NT2/D1 (cell line): ENCODE measurements at regions not wholly inside any gene's neighbourhood (a gene's known extent, or its start where the extent isn't known, plus 50 kb on each side); places are given as distances from the start of the nearest gene placed in this dataset.
A peak's percentile ranks its signal among the peaks of the same experiment; 100 is the strongest.

Experiments used
- DNase-seq: peaks from one replicate; pipeline ENCODE4 v3.0.0-alpha.2; 2011; ENCODE audit warnings: low read depth, low spot score
- H3K27me3 ChIP-seq: 2 replicates; pipeline ENCODE4 v1.6.0; 2011; ENCODE audit warnings: mild to moderate bottlenecking; ENCODE audit not compliant: insufficient read length, insufficient read depth
- H3K36me3 ChIP-seq: 2 replicates; pipeline ENCODE4 v1.6.1; 2011; ENCODE audit warnings: mild to moderate bottlenecking, low read length, mixed read lengths; ENCODE audit not compliant: insufficient read depth, insufficient read length
- H3K4me1 ChIP-seq: 2 replicates; pipeline ENCODE4 v1.5.1; 2011; ENCODE audit not compliant: insufficient read depth, insufficient read length
- H3K4me3 ChIP-seq: 2 replicates; pipeline ENCODE4 v1.5.1; 2011; ENCODE audit warnings: low read depth; ENCODE audit not compliant: insufficient read length
- H3K9ac ChIP-seq: 2 replicates; pipeline ENCODE4 v1.6.0; 2011; ENCODE audit warnings: low read depth; ENCODE audit not compliant: insufficient read length
- H3K9me3 ChIP-seq: 2 replicates; pipeline ENCODE4 v1.5.1; 2011; ENCODE audit warnings: mild to moderate bottlenecking, low read length; ENCODE audit not compliant: insufficient read depth
- SUZ12 ChIP-seq: IDR thresholded peaks from 2 replicates; pipeline ENCODE4 v1.6.1; 2011; ENCODE audit not compliant: insufficient read length, insufficient read depth; ENCODE audit errors: extremely low read depth
- YY1 ChIP-seq: IDR thresholded peaks from 2 replicates; pipeline ENCODE4 v1.6.1; 2011; ENCODE audit not compliant: insufficient read length, insufficient read depth
- ZNF274 ChIP-seq: IDR thresholded peaks from 2 replicates; pipeline ENCODE4 v1.6.1; 2011; ENCODE audit warnings: mild to moderate bottlenecking, low read depth, low read length

DNA sequence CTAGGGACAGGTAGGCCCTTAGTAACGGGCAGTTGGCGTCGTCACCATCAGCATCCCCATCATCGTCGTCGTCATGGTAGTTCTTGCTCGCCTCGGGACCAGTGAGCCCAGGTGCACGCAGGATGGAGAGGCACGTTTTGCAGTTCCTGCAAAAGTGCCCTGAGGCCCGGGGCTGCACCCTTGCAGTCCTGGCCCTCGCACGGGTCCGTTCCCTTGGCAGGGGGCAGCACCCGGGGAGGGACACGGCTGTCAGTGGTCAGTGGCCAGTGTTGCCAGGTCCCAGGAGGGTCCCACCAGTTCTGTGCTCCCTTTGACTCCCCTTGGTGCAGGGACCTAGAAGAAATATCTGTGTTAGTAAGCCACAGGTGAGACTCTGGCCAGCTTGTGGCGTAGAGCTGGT is 243.9 kb upstream of the CIBAR2 start:
- DNase-seq = no peak
- H3K4me1 ChIP-seq = peaks cover 28% of the 10 kb centered on the region
- peaks cover 7% of the 10 kb centered on the region; the same call in 1 of the 2 replicates for H3K9me3 ChIP-seq
- H3K27me3 ChIP-seq = no peaks in the 10 kb centered on the region
- no peak overlapping the region for H3K9ac ChIP-seq
- H3K36me3 ChIP-seq = no peaks in the 10 kb centered on the region
- TF ChIP-seq YY1 (no peak), SUZ12 (no peak), ZNF274 (no peak)
- H3K4me3 ChIP-seq = no peak overlapping the region

DNA sequence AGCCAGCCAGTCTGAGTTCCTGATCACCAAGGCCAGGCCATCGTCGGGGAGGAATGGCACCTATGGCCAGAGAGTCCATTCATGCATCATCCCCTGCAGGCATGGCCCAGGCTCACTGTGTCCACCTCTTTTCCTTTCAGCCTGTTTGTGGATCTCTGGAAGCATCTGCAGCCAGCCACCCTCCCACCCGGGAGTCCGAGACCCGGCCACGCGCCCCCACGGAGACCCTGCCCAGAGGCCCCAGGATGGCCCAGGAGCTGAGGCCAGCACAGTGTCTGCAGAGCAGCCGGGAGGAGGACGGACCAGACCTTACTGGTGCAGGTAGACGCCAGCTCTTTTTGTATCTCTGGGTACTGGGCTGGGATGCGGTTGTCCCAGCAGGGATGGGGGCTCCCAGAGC is 245.1 kb upstream of the CIBAR2 start:
- Histone ChIP-seq H3K4me3 (no peak overlapping the region), H3K36me3 (no peaks in the 10 kb centered on the region), H3K9me3 (peaks cover 7% of the 10 kb centered on the region; the same call in 1 of the 2 replicates), H3K4me1 (peaks cover 31% of the 10 kb centered on the region), H3K9ac (no peak overlapping the region), H3K27me3 (no peaks in the 10 kb centered on the region)
- TF ChIP-seq SUZ12 = no peak
- no peak for TF ChIP-seq ZNF274
- no peak for DNase-seq

DNA sequence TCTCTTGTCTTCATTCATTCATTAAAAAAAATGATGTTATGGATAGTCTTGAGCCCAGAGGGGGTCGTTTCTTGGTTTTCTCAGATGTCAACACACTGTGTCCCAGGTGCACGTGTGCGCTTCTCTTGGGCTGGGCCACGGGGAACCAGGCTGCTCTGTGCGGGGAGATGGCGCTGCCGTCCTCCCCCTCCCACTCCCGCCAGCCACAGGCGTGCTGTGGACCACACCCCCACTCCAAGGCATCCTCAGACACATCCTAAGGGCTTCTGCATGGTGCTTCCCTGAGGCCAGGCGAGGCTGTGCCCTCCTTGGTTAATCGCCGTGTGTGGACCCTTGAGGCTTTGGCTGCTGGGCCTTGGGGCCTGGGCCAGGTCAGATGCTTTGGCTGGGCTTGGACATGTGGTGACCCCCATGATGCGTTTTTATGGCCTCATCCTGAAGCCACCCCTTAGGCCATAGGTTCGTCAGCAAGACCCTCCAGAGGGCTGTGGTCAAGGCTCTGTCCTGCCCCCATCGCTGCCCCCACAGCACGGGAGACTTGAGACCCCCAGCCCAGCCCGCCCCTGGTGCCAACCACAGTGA is 245.7 kb upstream of the CIBAR2 start:
- TF ChIP-seq SUZ12 = no peak
- no peak for TF ChIP-seq ZNF274
- TF ChIP-seq YY1 = no peak
- no peaks in the 10 kb centered on the region for H3K36me3 ChIP-seq
- no peaks in the 10 kb centered on the region for H3K27me3 ChIP-seq
- H3K9ac ChIP-seq = no peak overlapping the region
- H3K4me3 ChIP-seq = no peak overlapping the region
- H3K4me1 ChIP-seq = peaks cover 27% of the 10 kb centered on the region
- no peak for DNase-seq
- H3K9me3 ChIP-seq = peaks cover 4% of the 10 kb centered on the region; the same call in 1 of the 2 replicates

DNA sequence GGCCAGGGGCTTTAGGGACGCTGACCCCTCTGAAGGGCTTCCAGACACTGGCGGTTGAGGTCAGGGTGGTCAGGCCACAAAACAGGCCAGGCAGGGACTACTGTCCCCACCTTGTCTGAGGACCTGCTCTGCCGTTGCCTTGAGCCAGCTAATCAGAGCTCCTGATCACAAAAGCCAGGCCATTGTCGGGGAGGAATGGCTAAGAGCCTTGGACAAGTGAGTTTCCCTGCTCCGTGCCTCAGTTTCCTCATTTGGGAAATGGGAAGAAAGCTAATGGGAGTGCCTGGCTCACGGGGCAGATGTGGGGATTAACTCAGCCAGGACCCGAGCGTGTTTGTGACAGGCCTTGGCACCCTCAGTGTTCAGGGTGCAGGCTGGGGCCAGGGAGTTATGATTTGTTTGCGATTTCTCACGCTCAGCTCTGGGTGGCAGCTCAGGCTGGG is 246.5 kb upstream of the CIBAR2 start:
- DNase-seq = no peak
- H3K4me1 ChIP-seq = peaks cover 26% of the 10 kb centered on the region
- no peaks in the 10 kb centered on the region for H3K36me3 ChIP-seq
- H3K9ac ChIP-seq = peak overlapping the region; percentile 33
- TF ChIP-seq ZNF274 (no peak), YY1 (no peak), SUZ12 (no peak)
- H3K27me3 ChIP-seq = no peaks in the 10 kb centered on the region
- H3K4me3 ChIP-seq = no peak overlapping the region
- H3K9me3 ChIP-seq = no peaks in the 10 kb centered on the region

DNA sequence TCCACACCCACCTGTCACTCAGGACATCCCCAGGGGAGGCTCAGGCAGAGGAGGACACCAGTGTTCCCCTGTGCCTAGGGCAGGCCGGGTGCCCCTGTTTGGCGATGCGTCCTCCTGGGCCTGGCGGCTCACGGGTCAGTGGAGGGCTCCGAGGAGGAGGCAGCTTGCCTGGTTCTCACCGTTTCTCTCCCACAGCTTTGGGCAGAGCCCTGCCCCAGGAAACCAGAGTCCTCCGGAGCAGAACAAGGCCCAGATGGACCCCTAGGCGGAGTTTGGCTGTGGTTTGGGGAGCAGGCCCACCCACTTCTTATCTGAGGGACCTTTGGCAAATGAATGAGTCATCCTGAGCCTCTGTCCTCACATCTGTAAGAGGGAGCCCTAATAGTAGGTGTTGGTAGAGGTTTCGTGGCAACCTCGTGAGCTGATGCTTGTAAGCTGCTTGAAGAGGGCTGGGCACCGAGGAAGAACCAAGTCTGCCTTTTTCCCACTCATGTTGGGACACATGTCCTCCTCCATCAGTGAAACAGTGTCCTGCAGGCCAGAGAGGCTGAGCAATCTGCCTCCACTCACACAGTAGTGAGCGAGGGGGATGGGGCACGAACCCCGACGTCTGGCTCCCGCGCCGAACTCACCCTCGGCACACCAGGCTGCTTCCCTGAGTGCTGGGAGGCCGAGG is 247.0 kb upstream of the CIBAR2 start:
- H3K4me1 ChIP-seq = peaks cover 25% of the 10 kb centered on the region
- DNase-seq = no peak
- H3K27me3 ChIP-seq = no peaks in the 10 kb centered on the region
- H3K4me3 ChIP-seq = no peak overlapping the region
- H3K36me3 ChIP-seq = no peaks in the 10 kb centered on the region
- H3K9ac ChIP-seq = peak overlapping the region; percentile 33
- H3K9me3 ChIP-seq = no peaks in the 10 kb centered on the region
- no peak for TF ChIP-seq ZNF274
- no peak for TF ChIP-seq SUZ12
- TF ChIP-seq YY1 = no peak

DNA sequence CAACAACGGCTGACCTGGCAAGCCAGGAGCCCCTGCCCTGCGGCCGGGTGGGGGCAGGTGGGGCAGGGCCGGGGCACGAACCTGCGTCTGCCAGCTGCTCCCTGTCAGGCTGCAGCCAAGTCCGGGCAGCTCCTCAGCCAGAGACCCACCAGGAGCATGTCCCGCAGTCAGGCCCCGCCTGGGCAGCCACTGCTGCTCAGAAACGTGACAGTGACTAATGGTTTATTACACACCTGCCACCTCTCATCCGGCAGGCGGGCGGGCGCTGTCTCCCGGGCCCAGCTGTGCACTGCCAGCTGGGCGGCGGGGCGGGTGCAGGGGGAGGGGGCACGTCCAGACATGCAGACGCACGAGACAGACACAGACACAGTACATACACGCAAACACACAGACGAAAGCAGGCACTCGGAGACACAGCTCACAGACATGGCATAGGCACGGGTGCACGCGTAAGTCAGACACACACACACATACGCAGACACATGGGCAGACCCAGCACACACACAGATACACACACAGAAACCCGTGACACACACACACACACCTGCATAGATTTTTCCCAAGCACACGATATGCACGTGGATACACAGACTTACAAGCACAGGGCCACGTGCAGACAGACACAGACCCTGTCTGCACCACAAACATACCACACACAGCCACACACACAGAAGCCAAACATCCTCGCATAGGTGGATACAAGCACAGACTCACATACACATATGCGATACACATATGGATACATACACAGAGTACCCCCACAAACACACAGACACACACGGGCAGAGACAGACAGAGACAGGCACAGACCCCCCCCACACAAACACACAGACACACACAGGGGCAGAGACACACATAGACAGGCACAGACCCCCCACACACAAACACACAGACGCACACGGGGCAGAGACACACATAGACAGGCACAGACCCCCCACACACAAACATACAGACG is 248.3 kb upstream of the CIBAR2 start:
- no peaks in the 10 kb centered on the region for H3K27me3 ChIP-seq
- H3K9me3 ChIP-seq = no peaks in the 10 kb centered on the region
- H3K4me1 ChIP-seq = peaks cover 19% of the 10 kb centered on the region

DNA sequence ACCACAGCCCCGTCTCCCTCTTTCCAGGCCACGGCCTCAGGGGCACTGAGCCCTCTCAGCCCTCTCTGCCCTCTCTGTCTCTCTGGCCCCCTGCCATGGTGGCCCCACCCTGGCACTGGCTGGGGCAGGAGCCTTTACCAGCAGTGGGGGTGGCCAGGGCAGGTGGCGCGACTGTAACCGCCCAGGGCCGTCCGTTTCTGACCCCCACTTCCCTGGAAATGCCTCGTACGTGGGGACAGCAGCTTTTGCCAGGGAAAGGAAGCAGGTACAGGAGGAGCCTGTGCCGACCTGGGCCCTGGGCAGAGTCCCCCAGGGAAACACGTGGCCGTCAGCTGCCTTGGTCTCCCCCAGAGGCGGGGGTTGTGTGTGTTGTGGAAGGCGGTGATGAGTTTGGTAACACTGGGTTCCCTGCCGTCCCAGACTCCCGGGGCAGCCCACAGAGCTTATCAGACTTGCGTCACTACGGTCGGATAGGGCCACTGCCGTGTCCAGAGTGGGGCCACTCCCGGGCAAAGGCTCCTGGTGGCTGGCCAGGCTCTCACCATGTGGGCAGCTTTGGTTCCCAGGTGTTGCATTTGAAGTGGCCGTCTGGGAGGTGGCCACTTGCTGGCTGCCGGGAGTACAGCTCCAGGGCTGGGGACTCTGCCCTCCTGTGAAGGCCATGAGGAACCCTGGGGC is 249.3 kb upstream of the CIBAR2 start:
- Histone ChIP-seq H3K9ac (no peak overlapping the region), H3K4me1 (peaks cover 24% of the 10 kb centered on the region), H3K9me3 (no peaks in the 10 kb centered on the region), H3K4me3 (no peak overlapping the region), H3K27me3 (no peaks in the 10 kb centered on the region), H3K36me3 (no peaks in the 10 kb centered on the region)
- TF ChIP-seq ZNF274 = no peak
- TF ChIP-seq SUZ12 = no peak
- TF ChIP-seq YY1 = no peak
- no peak for DNase-seq

More for the DNA sequence above, 248.3 kb upstream of the CIBAR2 start:
- no peak overlapping the region for H3K4me3 ChIP-seq
- no peak overlapping the region for H3K9ac ChIP-seq
- no peaks in the 10 kb centered on the region for H3K36me3 ChIP-seq
- no peak for DNase-seq
- TF ChIP-seq ZNF274 (no peak), YY1 (no peak), SUZ12 (no peak)
